Panc1 (cell line): ENCODE measurements at regions not wholly inside any gene's neighbourhood (a gene's known extent, or its start where the extent isn't known, plus 50 kb on each side); places are given as distances from the start of the nearest gene placed in this dataset.

Experiments used
- ATAC-seq: fragments of 200-7000 bp; cut with Tn5 transposase; 2 replicates; pipeline ENCODE4 v1.9.1; 2020; ENCODE audit warnings: mild to moderate bottlenecking, moderate library complexity
- BruUV-seq: library from RNA; stranded (reverse); fragments of 400-500 nt; replicated peaks from 2 replicates; lab custom pipeline; 2021; lab: Mats Ljungman, UMichigan
- CTCF ChIA-PET: fragments of 300-600 bp; sonication (Branson Sonifier 250); formaldehyde crosslinking; loops from one replicate; lab custom pipeline; 2022; ENCODE audit warnings: antibody characterized with exemption; lab: Charles Lee
- POLR2A ChIA-PET: fragments of 300-600 bp; sonication (Branson Sonifier 250); formaldehyde crosslinking; loops from one replicate; lab custom pipeline; 2022; ENCODE audit warnings: antibody characterized with exemption; lab: Charles Lee
- DNase-seq: peaks from one replicate; pipeline ENCODE4 v3.0.0-alpha.2; 2010; ENCODE audit warnings: low read depth, low spot score
- H3K27ac ChIP-seq: 2 replicates; pipeline ENCODE4 v1.5.1; 2011; ENCODE audit warnings: mild to moderate bottlenecking, low read length, inconsistent platforms
- H3K27me3 ChIP-seq: fragments of 200-500 bp; sonication (Bioruptor generic); 2 replicates; pipeline ENCODE4 v1.6.0; 2014; ENCODE audit warnings: low read length, inconsistent platforms; ENCODE audit not compliant: control insufficient read depth, insufficient read depth
- H3K36me3 ChIP-seq: fragments of 200-500 bp; sonication (Bioruptor generic); 2 replicates; pipeline ENCODE4 v1.5.1; 2014; ENCODE audit warnings: inconsistent platforms, mild to moderate bottlenecking, low read length, moderate library complexity; ENCODE audit not compliant: control insufficient read depth, insufficient read depth
- H3K4me1 ChIP-seq: 2 replicates; pipeline ENCODE4 v1.5.1; 2011; ENCODE audit warnings: inconsistent platforms, mild to moderate bottlenecking, low read length, moderate library complexity; ENCODE audit not compliant: control insufficient read depth, insufficient read depth
- H3K4me3 ChIP-seq, 2 experiments: 2 replicates each; pipeline ENCODE4 v1.5.1; 2011 to 2012; ENCODE audit warnings: low read depth in 2 of 2, low read length in 2 of 2, mild to moderate bottlenecking in 2 of 2, inconsistent platforms in 1 of 2, moderate library complexity in 1 of 2
- H3K9me3 ChIP-seq: fragments of 200-500 bp; sonication (Bioruptor generic); 2 replicates; pipeline ENCODE4 v1.5.1; 2014; ENCODE audit warnings: low read depth, mild to moderate bottlenecking, inconsistent platforms, low read length, moderate library complexity; ENCODE audit not compliant: control insufficient read depth, insufficient read depth
- POLR2AphosphoS5 ChIP-seq: IDR thresholded peaks from 2 replicates; pipeline ENCODE4 v1.6.1; 2012; ENCODE audit warnings: mild to moderate bottlenecking, low read depth, low read length, moderate library complexity
- SIN3A ChIP-seq: IDR thresholded peaks from 2 replicates; pipeline ENCODE4 v1.6.1; 2012; ENCODE audit warnings: low read depth, mild to moderate bottlenecking, low read length, moderate library complexity, borderline replicate concordance; ENCODE audit not compliant: insufficient read depth
- TCF7L2 ChIP-seq: IDR thresholded peaks from 2 replicates; pipeline ENCODE4 v1.6.1; 2011; ENCODE audit warnings: mild to moderate bottlenecking, low read depth, low read length, inconsistent platforms
- in situ Hi-C: cut with HindIII; loops from 2 replicates; pipeline ENCODE4 v1.10.0; 2016; ENCODE audit warnings: low sequenced_read_pairs, low pct_unique_long_range_greater_than_20kb
- intact Hi-C: fragments of 100-400 bp; cut with micrococcal nuclease; formaldehyde crosslinking; loops from one replicate; pipeline ENCODE4 v1.10.0; 2022; ENCODE audit not compliant: unreplicated experiment
- TF ChIP-seq, protein P1 (sequence below): fragments of 450-650 bp; IDR thresholded peaks from 2 replicates; pipeline ENCODE4 v1.5.1; 2017; ENCODE audit warnings: mild to moderate bottlenecking
- TF ChIP-seq, protein P2 (sequence below), 2 experiments: IDR thresholded peaks; 2 replicates each; pipeline ENCODE4 v1.6.1; 2011 to 2012; ENCODE audit warnings: low read depth in 2 of 2, control low read depth in 1 of 2, low read length in 1 of 2, mild to moderate bottlenecking in 1 of 2, moderate library complexity in 1 of 2; ENCODE audit not compliant: insufficient read depth in 1 of 2

DNA sequence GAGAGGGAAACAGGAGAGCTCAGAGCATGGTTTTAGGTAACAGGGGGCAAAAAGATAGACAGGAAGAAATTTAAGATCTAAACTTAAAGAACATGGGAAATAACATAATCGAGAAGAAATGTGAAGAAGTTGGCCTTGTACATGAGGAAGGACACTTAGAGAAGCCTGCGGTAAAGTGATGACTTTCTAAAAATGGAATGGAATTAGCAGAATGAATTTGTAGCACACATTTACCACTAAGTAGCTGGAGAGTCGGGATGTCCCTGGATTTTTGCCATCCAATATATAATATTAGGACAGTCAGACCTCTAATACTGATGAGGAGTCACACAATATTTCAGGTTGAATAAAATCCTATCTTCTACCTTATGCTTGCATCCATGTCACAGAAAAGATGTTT, 77.7 kb upstream of the C1orf87 start:
- Histone ChIP-seq H3K4me3 (no peak overlapping the region), H3K9me3 (no peaks in the 10 kb centered on the region), H3K27ac (no peak overlapping the region), H3K36me3 (no peaks in the 10 kb centered on the region), H3K4me1 (no peaks in the 10 kb centered on the region), H3K27me3 (no peaks in the 10 kb centered on the region)
- no TSS peak for BruUV-seq
- ChIA-PET POLR2A (no interaction called here), CTCF (no interaction called here)
- TF ChIP-seq SIN3A, result no peak
- no peak for TF ChIP-seq TCF7L2
- TF ChIP-seq, protein P1, sequence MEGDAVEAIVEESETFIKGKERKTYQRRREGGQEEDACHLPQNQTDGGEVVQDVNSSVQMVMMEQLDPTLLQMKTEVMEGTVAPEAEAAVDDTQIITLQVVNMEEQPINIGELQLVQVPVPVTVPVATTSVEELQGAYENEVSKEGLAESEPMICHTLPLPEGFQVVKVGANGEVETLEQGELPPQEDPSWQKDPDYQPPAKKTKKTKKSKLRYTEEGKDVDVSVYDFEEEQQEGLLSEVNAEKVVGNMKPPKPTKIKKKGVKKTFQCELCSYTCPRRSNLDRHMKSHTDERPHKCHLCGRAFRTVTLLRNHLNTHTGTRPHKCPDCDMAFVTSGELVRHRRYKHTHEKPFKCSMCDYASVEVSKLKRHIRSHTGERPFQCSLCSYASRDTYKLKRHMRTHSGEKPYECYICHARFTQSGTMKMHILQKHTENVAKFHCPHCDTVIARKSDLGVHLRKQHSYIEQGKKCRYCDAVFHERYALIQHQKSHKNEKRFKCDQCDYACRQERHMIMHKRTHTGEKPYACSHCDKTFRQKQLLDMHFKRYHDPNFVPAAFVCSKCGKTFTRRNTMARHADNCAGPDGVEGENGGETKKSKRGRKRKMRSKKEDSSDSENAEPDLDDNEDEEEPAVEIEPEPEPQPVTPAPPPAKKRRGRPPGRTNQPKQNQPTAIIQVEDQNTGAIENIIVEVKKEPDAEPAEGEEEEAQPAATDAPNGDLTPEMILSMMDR, result no peak
- TF ChIP-seq, protein P2, sequence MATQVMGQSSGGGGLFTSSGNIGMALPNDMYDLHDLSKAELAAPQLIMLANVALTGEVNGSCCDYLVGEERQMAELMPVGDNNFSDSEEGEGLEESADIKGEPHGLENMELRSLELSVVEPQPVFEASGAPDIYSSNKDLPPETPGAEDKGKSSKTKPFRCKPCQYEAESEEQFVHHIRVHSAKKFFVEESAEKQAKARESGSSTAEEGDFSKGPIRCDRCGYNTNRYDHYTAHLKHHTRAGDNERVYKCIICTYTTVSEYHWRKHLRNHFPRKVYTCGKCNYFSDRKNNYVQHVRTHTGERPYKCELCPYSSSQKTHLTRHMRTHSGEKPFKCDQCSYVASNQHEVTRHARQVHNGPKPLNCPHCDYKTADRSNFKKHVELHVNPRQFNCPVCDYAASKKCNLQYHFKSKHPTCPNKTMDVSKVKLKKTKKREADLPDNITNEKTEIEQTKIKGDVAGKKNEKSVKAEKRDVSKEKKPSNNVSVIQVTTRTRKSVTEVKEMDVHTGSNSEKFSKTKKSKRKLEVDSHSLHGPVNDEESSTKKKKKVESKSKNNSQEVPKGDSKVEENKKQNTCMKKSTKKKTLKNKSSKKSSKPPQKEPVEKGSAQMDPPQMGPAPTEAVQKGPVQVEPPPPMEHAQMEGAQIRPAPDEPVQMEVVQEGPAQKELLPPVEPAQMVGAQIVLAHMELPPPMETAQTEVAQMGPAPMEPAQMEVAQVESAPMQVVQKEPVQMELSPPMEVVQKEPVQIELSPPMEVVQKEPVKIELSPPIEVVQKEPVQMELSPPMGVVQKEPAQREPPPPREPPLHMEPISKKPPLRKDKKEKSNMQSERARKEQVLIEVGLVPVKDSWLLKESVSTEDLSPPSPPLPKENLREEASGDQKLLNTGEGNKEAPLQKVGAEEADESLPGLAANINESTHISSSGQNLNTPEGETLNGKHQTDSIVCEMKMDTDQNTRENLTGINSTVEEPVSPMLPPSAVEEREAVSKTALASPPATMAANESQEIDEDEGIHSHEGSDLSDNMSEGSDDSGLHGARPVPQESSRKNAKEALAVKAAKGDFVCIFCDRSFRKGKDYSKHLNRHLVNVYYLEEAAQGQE (IDR thresholded peaks at IDR 0.05; ENCODE audit: insufficient read depth in 1 of 2, low read depth in 2 of 2, low read length in 1 of 2), result no peak
- TF ChIP-seq POLR2AphosphoS5, result no peak
- no peak for ATAC-seq
- in situ Hi-C loops, result no loop called here
- intact Hi-C loops, result no loop called here
- DNase-seq, result no peak

DNA sequence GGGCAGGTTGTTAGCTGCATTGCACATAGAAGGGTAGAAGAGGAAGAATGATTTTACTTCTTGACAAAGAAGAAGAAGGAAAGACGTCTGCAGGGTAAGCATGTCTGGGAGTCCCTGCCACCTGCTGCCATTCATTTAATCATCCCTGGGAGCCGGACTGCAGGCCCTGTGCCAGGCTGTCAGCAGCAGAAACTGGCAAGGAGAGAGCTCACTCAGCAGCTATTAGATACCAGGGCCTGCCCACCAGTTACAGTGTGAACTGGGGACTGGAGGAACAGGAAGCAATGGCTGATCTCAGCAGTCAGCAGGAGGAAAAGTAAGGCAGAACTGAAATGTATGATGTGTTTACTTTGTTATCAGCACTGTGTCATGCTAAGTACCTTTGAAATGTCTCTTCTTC, 75.7 kb upstream of the C1orf87 start:
- no TSS peak for BruUV-seq
- intact Hi-C loops (no loop called here), in situ Hi-C loops (no loop called here)
- TF ChIP-seq, protein P1, result no peak
- TF ChIP-seq TCF7L2 (no peak), SIN3A (no peak), POLR2AphosphoS5 (no peak)
- TF ChIP-seq, protein P2 (IDR thresholded peaks at IDR 0.05; ENCODE audit: insufficient read depth in 1 of 2, low read depth in 2 of 2, low read length in 1 of 2), result no peak
- Histone ChIP-seq H3K36me3 (no peaks in the 10 kb centered on the region), H3K27me3 (no peaks in the 10 kb centered on the region), H3K4me1 (no peaks in the 10 kb centered on the region), H3K27ac (no peak overlapping the region), H3K9me3 (no peaks in the 10 kb centered on the region), H3K4me3 (no peak overlapping the region)
- CTCF ChIA-PET, result no interaction called here
- POLR2A ChIA-PET, result no interaction called here
- ATAC-seq, result no peak
- DNase-seq, result no peak
